A549 (cell line): ENCODE measurements at regions not wholly inside any gene's neighbourhood (a gene's known extent, or its start where the extent isn't known, plus 50 kb on each side); places are given as distances from the start of the nearest gene placed in this dataset.

Source experiments
- ATAC-seq, 2 experiments: fragments of 200-7000 bp in 1 of 2; fragments of >200 bp in 1 of 2; cut with Nextera tagmentation in 1 of 2; cut with Tn5 transposase in 1 of 2; 3 replicates each; pipeline versions ENCODE4 v1.8.0 to v1.9.1; 2018 to 2020; ENCODE audit warnings: mild to moderate bottlenecking in 1 of 2, moderate library complexity in 1 of 2
- CTCF ChIA-PET: fragments of 300-600 bp; sonication (Branson Sonifier 250); formaldehyde crosslinking; extraction: SDS; loops from one replicate; lab custom pipeline; 2021; ENCODE audit warnings: antibody characterized with exemption, inconsistent platforms; lab: Yijun Ruan, JAX
- POLR2A ChIA-PET: fragments of 350-600 bp; formaldehyde crosslinking; extraction: SDS; loops from one replicate; lab custom pipeline; 2021; ENCODE audit warnings: antibody characterized with exemption, inconsistent platforms; lab: Yijun Ruan, JAX
- DNase-seq, 2 experiments: peaks; one replicate each; pipeline versions ENCODE4 v3.0.0 to v3.0.0-alpha.2; 2011 to 2016; ENCODE audit warnings: low read depth in 1 of 2, low spot score in 1 of 2
- FAIRE-seq: peaks from 2 replicates; lab custom pipeline; 2011; peaks lifted over from hg19 to GRCh38; lab: Jason Lieb, UNC
- H3K27ac ChIP-seq, 2 experiments: fragments of >200 bp; sonication (Bioruptor Twin); formaldehyde crosslinking; 3 replicates each; pipeline ENCODE4 v1.5.1; 2016 to 2017
- H3K4me1 ChIP-seq: fragments of >200 bp; sonication (Bioruptor Twin); formaldehyde crosslinking; 3 replicates; pipeline ENCODE4 v1.6.1; 2016
- H3K4me2 ChIP-seq: fragments of >200 bp; sonication (Bioruptor Twin); formaldehyde crosslinking; 3 replicates; pipeline ENCODE4 v1.6.1; 2016
- H3K4me3 ChIP-seq: fragments of >200 bp; sonication (Bioruptor Twin); formaldehyde crosslinking; 3 replicates; pipeline ENCODE4 v1.5.1; 2016
- H3K9me3 ChIP-seq: fragments of >200 bp; sonication (Bioruptor Twin); formaldehyde crosslinking; 3 replicates; pipeline ENCODE4 v1.6.1; 2016
- BCL3 ChIP-seq: fragments of >200 bp; sonication (Bioruptor Twin); formaldehyde crosslinking; IDR thresholded peaks from 3 replicates; pipeline ENCODE4 v1.6.1; 2016
- CBX2 ChIP-seq: fragments of 200-600 bp; sonication (generic); IDR thresholded peaks from 2 replicates; pipeline ENCODE4 v1.6.1; 2016; ENCODE audit warnings: low read depth, mild to moderate bottlenecking, borderline replicate concordance
- CBX8 ChIP-seq: fragments of 200-600 bp; sonication (generic); IDR thresholded peaks from 2 replicates; pipeline ENCODE4 v1.6.1; 2016
- CHD2 ChIP-seq: fragments of 150-350 bp; IDR thresholded peaks from 2 replicates; pipeline ENCODE4 v1.6.1; 2014; ENCODE audit warnings: low read length; ENCODE audit not compliant: partially characterized antibody
- CTCF ChIP-seq: fragments of >200 bp; sonication (Bioruptor Twin); formaldehyde crosslinking; IDR thresholded peaks from 3 replicates; pipeline ENCODE4 v1.5.1; 2016
- E2F6 ChIP-seq: IDR thresholded peaks from 2 replicates; pipeline ENCODE4 v1.6.1; 2012; ENCODE audit warnings: low read depth, borderline replicate concordance
- EHF ChIP-seq: fragments of 250-450 bp; sonication (Bioruptor Pico); IDR thresholded peaks from 2 replicates; pipeline ENCODE4 v1.5.0; 2020; ENCODE audit warnings: mild to moderate bottlenecking
- EHMT2 ChIP-seq: fragments of 200-600 bp; sonication (generic); IDR thresholded peaks from 2 replicates; pipeline ENCODE4 v1.6.1; 2016; ENCODE audit warnings: antibody characterized with exemption, low read depth, mild to moderate bottlenecking, moderate library complexity
- ELK1 ChIP-seq: fragments of 150-350 bp; IDR thresholded peaks from 2 replicates; pipeline ENCODE4 v1.6.1; 2014; ENCODE audit warnings: low read depth, mild to moderate bottlenecking, low read length
- FOSB ChIP-seq: fragments of 250-450 bp; sonication (Bioruptor Pico); IDR thresholded peaks from 2 replicates; pipeline ENCODE4 v1.5.0; 2020; ENCODE audit warnings: mild to moderate bottlenecking, moderate library complexity
- FOXS1 ChIP-seq: fragments of 250-450 bp; sonication (Bioruptor Pico); IDR thresholded peaks from 2 replicates; pipeline ENCODE4 v1.5.0; 2020; ENCODE audit warnings: mild to moderate bottlenecking, moderate library complexity
- GATA3 ChIP-seq: IDR thresholded peaks from 2 replicates; pipeline ENCODE4 v1.6.1; 2012; ENCODE audit warnings: borderline replicate concordance
- HES2 ChIP-seq: fragments of >200 bp; sonication (Bioruptor Twin); formaldehyde crosslinking; IDR thresholded peaks from 2 replicates; pipeline ENCODE4 v1.6.1; 2016
- HMGXB4 ChIP-seq: fragments of 250-450 bp; sonication (Bioruptor Pico); IDR thresholded peaks from 2 replicates; pipeline ENCODE4 v1.5.0; 2021; ENCODE audit warnings: mild to moderate bottlenecking, moderate library complexity, borderline replicate concordance
- HOXA7 ChIP-seq: fragments of 250-450 bp; sonication (Bioruptor Pico); IDR thresholded peaks from 2 replicates; pipeline ENCODE4 v1.5.0; 2020; ENCODE audit warnings: mild to moderate bottlenecking, moderate library complexity
- HOXB5 ChIP-seq: fragments of 250-450 bp; sonication (Bioruptor Pico); IDR thresholded peaks from 2 replicates; pipeline ENCODE4 v1.5.0; 2020; ENCODE audit warnings: mild to moderate bottlenecking, moderate library complexity
- JUN ChIP-seq, 2 experiments: fragments of >200 bp; sonication (Bioruptor Twin); formaldehyde crosslinking; IDR thresholded peaks; 2 replicates in 1 of 2; 3 replicates in 1 of 2; pipeline ENCODE4 v1.6.1; 2016 to 2017
- MAFK ChIP-seq: fragments of 450-650 bp; IDR thresholded peaks from 2 replicates; pipeline ENCODE4 v1.6.1; 2014; ENCODE audit not compliant: partially characterized antibody
- MAX ChIP-seq: IDR thresholded peaks from 2 replicates; pipeline ENCODE4 v1.6.1; 2012
- MAZ ChIP-seq: fragments of 150-350 bp; IDR thresholded peaks from 2 replicates; pipeline ENCODE4 v1.6.1; 2014; ENCODE audit warnings: antibody characterized with exemption, low read depth, low read length, borderline replicate concordance
- NR3C1 ChIP-seq: fragments of >200 bp; sonication (Bioruptor Twin); formaldehyde crosslinking; IDR thresholded peaks from 3 replicates; pipeline ENCODE4 v1.6.1; 2017
- POLR2AphosphoS2 ChIP-seq: conservative IDR thresholded peaks from 2 replicates; pipeline ENCODE4 v1.6.1; 2012; ENCODE audit warnings: low read length, improper control_type of control experiment, inconsistent platforms
- REST ChIP-seq: fragments of 200-600 bp; sonication (generic); IDR thresholded peaks from 2 replicates; pipeline ENCODE4 v1.6.1; 2016; ENCODE audit warnings: antibody characterized with exemption, mild to moderate bottlenecking, moderate library complexity
- RFX5 ChIP-seq: fragments of 450-650 bp; IDR thresholded peaks from 2 replicates; pipeline ENCODE4 v1.7.1; 2014; ENCODE audit warnings: antibody characterized with exemption, mild to moderate bottlenecking, moderate library complexity
- SMC3 ChIP-seq: fragments of >200 bp; sonication (Bioruptor Twin); formaldehyde crosslinking; IDR thresholded peaks from 3 replicates; pipeline ENCODE4 v1.6.1; 2018; ENCODE audit warnings: inconsistent platforms
- TFCP2L1 ChIP-seq: fragments of 250-450 bp; sonication (Bioruptor Pico); IDR thresholded peaks from 2 replicates; pipeline ENCODE4 v1.5.0; 2021; ENCODE audit warnings: mild to moderate bottlenecking
- USF2 ChIP-seq: fragments of 450-650 bp; IDR thresholded peaks from 2 replicates; pipeline ENCODE4 v1.6.1; 2014; ENCODE audit warnings: antibody characterized with exemption
- ZC3H11A ChIP-seq: fragments of 450-650 bp; IDR thresholded peaks from 2 replicates; pipeline ENCODE4 v1.6.1; 2014; ENCODE audit warnings: antibody characterized with exemption, mild to moderate bottlenecking
- ZFP36 ChIP-seq: fragments of 450-650 bp; IDR thresholded peaks from 2 replicates; pipeline ENCODE4 v1.6.1; 2014; ENCODE audit warnings: borderline replicate concordance; ENCODE audit not compliant: partially characterized antibody
- ZSCAN20 ChIP-seq: fragments of 250-450 bp; sonication (Bioruptor Pico); IDR thresholded peaks from 2 replicates; pipeline ENCODE4 v1.8.0; 2022; ENCODE audit warnings: mild to moderate bottlenecking, moderate library complexity
- WGBS: methylation state at CpG from one replicate; pipeline ENCODE4 v1.1.6; 2017; ENCODE audit errors: missing lambda C conversion rate; 5-methylcytosine and 5-hydroxymethylcytosine counted together

- DNase-seq (peak; percentile 62 to 93), FAIRE-seq (no peak), ATAC-seq (peak; percentile 75 to 81)
- 10% methylated on average over 8 of the region's 8 CpGs for WGBS
- ChIA-PET POLR2A (interaction anchor here (1.2 kb wide), 2 partner anchors 34 to 64 kb away, joined by 3 read pairs; no protein-coding TSS in a partner anchor), CTCF (no interaction called here)
- Histone ChIP-seq H3K4me1 (peaks cover 25% of the 10 kb centered on the region), H3K9me3 (no peaks in the 10 kb centered on the region), H3K4me3 (no peak overlapping the region), H3K27ac (peak overlapping the region; percentile 55 to 69), H3K4me2 (peak overlapping the region; percentile 50)
- TF ChIP-seq GATA3: no peak; the same call in 1 of the 2 replicates
- no peak for TF ChIP-seq HOXB5 (CRISPR knock-in tag)
- TF ChIP-seq ZFP36: no peak
- TF ChIP-seq CHD2: no peak
- TF ChIP-seq REST: no peak
- TF ChIP-seq ZC3H11A: no peak
- TF ChIP-seq E2F6: no peak
- no peak for TF ChIP-seq BCL3
- no peak for TF ChIP-seq TFCP2L1 (CRISPR knock-in tag)
- no peak for TF ChIP-seq CTCF
- 0 out of 2 replicates have a peak, but pooled peaks have one; percentile 27 for TF ChIP-seq FOXS1
- no peak for TF ChIP-seq MAX
- TF ChIP-seq CBX8: no peak
- no peak for TF ChIP-seq ZSCAN20 (CRISPR knock-in tag)
- no peak for TF ChIP-seq USF2
- TF ChIP-seq EHF (CRISPR knock-in tag): no peak
- no peak for TF ChIP-seq HES2
- TF ChIP-seq EHMT2: no peak
- no peak for TF ChIP-seq RFX5
- TF ChIP-seq SMC3: peak; percentile 24; the same call in 1 of the 3 replicates
- TF ChIP-seq HOXA7: no peak
- no peak for TF ChIP-seq ELK1
- TF ChIP-seq NR3C1: no peak
- TF ChIP-seq MAZ: no peak
- TF ChIP-seq JUN (IDR thresholded peaks at IDR 0.05): peak in 1 of 2 experiments; percentile 37; a peak in 1 of 5 replicates
- no peak for TF ChIP-seq CBX2
- no peak for TF ChIP-seq MAFK
- TF ChIP-seq POLR2AphosphoS2: no peak
- TF ChIP-seq FOSB (CRISPR knock-in tag): no peak
- no peak for TF ChIP-seq HMGXB4 (CRISPR knock-in tag)
These were observed 319.6 kb upstream of the IL12A start for GRCh38 chr3:159668990-159669476.
